GM12892 (cell line): ENCODE measurements at regions not wholly inside any gene's neighbourhood (a gene's known extent, or its start where the extent isn't known, plus 50 kb on each side); places are given as distances from the start of the nearest gene placed in this dataset.

ENCODE experiments used
- DNase-seq: peaks from one replicate; pipeline ENCODE4 v3.0.0; 2011; ENCODE audit not compliant: insufficient read length
- FAIRE-seq: peaks from 2 replicates; lab custom pipeline; 2011; peaks lifted over from hg19 to GRCh38; lab: Jason Lieb, UNC
- POLR2A ChIP-seq: IDR thresholded peaks from 2 replicates; pipeline ENCODE4 v1.6.1; 2011; ENCODE audit warnings: low read depth, low read length, control low read depth
- POLR2AphosphoS5 ChIP-seq: IDR thresholded peaks from 2 replicates; pipeline ENCODE4 v1.6.1; 2011; ENCODE audit warnings: low read depth, low read length, control low read depth
- TAF1 ChIP-seq: IDR thresholded peaks from 2 replicates; pipeline ENCODE4 v1.6.1; 2011; ENCODE audit warnings: low read depth, mild to moderate bottlenecking, control low read depth, low read length, borderline replicate concordance

DNA sequence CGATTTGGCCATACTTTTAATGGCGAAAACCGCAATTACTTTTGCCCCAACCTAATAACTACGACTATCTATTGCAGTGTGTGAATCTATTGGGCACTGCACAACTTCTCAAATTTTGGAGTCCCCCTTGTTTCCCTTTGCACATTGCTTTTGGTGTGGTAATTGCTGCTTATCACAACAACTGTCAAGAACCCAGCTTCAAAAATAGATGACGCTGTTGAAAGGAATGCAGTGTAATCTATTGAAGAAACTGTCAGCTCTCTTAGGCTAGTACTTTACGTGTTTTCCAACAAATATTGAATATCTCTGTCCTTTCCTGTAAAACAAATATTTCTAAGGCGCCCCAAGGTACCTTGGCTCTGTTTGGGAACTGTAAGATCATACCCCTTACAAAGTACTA is 222.8 kb upstream of the UBE2E2 start:
- FAIRE-seq (no peak), DNase-seq (no peak)
- TF ChIP-seq POLR2A (no peak), POLR2AphosphoS5 (no peak), TAF1 (no peak)

DNA sequence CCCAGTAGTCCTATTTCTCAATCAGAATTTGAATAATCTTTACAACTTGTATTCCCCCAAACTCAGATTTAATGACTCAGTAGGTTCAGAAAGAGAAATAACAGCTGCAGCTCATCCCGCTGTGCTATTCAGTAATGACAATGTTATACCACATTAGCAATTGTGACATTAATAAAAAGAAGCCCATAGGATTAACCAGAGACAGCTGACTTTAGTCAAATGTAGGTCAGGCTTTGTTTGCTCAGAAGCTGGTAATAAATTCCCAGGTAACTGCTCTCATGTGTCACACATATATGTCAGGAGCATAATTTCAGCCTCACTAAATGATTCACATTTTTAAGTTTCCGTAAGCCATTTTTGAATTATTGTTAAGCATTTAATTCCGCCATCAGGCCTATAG is 222.0 kb upstream of the UBE2E2 start:
- DNase-seq (no peak), FAIRE-seq (no peak)
- TF ChIP-seq POLR2A (no peak), TAF1 (no peak), POLR2AphosphoS5 (no peak)

DNA sequence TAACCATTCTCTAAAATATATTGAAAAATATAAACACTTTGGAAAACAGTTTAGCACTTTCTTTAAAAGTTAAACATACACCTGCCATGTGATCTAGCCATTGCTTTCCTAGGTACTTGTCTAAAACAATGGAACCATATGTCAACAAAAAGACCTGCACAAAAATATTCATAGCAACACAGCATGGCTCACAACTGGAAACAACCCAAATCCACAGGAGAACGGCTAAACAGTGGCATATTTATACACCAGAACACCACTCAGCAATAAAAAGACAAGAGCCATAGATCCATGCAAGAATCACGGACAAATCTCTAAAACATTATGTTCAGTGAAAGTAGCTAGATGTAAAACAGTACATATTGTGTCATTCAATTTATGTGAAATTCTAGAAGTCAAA is 221.3 kb upstream of the UBE2E2 start:
- no peak for TF ChIP-seq POLR2A
- no peak for TF ChIP-seq POLR2AphosphoS5
- TF ChIP-seq TAF1: no peak
- FAIRE-seq (no peak), DNase-seq (no peak)

DNA sequence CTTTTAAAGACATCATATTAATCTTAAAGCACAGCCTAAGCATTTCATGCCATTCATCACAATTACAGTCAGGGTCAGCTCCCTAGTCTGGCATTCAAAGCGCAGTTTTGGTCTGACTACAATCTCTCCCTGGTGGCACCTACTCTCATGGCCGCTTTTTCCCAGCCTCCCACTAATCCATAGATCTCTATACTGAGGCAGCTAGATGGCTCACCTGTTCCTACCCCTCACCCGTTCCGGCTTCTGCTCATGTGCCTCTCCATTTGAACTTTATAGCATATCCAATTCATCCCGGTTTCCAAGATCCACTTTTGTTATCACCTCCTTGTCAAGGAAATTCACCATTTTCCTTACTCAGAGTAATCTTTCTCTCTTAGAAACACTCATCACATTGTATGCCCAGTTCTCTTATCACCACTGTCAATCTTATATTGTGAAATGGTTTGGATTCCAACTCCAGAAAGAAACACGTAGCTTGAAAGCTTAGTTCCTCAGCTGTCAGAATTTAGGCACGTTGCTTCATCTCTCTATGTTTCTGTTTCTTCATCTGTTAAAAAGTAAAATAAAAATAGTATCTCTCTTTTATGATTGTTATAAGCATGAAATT is 220.0 kb upstream of the UBE2E2 start:
- FAIRE-seq (no peak), DNase-seq (no peak)
- TF ChIP-seq POLR2AphosphoS5 (no peak), TAF1 (no peak), POLR2A (no peak)

DNA sequence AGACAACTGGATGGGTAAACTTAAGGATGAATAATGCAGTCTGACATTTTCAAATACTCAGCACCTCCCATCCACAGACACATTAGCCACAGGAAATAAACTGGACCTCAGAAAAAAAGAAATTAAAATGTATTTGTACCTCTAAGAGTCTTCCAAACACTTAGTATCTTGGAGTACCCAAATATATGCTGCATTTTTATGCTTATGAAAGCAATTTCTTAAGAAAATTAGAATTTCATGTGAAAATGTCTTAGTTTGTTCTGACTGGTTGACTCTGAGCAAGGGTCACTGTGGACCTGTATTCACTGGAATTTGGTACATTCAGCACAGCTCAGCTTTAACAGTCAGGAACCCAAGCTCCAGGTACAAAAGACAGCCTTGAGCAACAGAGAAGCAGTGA is 216.2 kb upstream of the UBE2E2 start:
- FAIRE-seq (no peak), DNase-seq (no peak)
- TF ChIP-seq TAF1: no peak
- TF ChIP-seq POLR2A: no peak
- TF ChIP-seq POLR2AphosphoS5: no peak

DNA sequence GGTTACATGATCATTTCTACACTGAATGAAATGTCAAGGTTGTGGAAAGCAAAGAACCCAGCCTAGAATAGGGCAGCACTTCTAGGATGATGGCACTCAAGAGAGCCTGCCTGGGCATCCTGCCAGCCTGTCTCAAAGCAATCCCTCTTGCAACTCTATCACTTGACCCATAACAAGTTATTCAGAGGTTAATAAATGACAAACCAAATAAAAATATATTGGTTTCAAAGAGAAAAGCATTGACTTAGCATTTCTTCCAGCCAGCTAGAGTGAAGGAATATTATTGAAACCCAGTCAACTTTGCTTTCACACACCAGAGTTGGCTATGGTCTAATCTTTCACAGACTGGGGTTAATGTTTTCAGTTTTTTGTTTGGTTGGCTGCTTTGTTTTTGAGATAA is 214.6 kb upstream of the UBE2E2 start:
- TF ChIP-seq POLR2AphosphoS5: no peak
- no peak for TF ChIP-seq POLR2A
- no peak for TF ChIP-seq TAF1
- DNase-seq (no peak), FAIRE-seq (no peak)

DNA sequence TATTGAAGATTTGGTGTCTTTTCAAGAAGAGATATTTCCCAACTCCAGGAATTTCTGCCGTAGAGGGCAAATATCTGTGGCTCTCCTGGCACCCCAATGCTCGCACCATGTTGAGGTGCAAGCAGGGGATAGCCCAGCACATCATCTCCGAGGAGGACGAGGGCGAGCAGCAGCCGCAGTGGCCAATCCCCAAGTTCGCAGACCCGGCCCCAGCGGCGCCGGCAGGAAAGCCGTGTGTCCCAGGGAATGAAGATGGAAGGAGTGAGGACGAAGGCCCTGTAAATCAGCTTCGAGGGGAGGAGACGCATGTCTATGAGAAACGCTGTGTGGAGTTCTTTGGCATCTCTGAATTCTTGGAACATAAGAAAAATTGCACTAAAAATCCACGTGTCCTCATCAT is 213.4 kb upstream of the UBE2E2 start:
- TF ChIP-seq POLR2A (no peak), TAF1 (no peak), POLR2AphosphoS5 (no peak)
- FAIRE-seq (no peak), DNase-seq (no peak)

DNA sequence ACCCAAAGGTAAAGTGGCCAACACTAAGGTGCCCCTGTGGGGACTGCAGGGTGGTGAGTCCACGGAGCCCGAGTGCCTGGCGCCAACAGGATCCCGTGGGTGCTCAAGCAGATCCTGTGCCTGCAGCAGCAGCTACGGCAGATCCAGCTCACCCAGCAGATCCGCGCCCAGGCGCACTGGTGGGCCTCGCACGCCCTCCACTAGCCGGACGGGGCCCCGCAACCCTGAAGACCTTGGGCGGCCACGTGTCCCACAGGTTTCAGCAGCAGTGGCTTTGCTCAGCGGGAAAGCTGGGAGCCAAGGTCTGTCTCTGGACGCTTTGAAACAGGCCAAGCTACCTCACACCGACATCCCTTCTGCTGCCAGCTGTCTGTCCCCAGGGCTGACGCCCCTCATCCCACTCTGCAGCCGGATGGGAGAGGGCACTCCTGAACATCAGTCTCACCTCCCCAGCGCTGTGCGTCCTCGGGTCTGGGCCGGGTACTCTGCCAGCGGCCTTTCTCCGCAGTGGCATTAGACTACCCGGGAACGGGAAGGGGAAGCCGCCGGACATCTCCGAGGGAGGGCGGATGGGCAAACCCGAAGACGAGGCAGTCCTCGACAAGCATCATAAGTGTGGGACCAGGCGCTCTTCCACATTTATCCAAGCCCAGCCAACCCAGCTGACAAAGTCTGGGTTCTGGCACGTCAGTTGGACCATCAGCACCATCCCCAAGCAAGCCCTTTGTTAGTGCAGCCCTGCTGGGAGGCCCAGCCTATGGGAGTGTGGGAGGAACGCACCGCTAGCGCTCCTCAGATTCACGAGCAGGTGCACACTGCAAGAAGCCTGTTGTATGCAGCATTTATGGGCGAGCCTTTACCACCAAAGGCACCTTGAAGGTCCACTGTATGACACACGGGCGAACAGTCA is 212.6 kb upstream of the UBE2E2 start:
- DNase-seq: no peak
- no peak for FAIRE-seq
- TF ChIP-seq POLR2A: no peak
- TF ChIP-seq POLR2AphosphoS5: no peak
- TF ChIP-seq TAF1: no peak

DNA sequence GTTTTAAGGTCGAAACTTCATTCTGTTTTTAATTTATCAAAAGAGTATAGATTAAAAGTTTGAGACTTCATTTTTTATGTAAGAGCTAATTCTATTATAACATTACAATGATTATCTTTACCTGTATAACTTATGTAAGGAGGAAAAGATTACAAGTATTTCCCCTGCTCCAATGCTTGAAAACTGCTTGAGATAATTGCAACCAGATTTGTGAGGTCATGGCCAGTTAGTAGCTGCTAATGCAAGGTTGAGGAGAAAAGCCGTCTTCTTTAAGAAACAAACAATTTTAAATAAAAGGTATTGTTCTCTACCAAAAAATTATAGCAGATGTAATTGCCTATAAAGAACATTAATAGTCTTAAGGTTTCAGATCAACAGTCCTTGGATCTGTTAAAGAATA is 208.3 kb upstream of the UBE2E2 start:
- FAIRE-seq (no peak), DNase-seq (no peak)
- no peak for TF ChIP-seq POLR2AphosphoS5
- no peak for TF ChIP-seq POLR2A
- no peak for TF ChIP-seq TAF1

DNA sequence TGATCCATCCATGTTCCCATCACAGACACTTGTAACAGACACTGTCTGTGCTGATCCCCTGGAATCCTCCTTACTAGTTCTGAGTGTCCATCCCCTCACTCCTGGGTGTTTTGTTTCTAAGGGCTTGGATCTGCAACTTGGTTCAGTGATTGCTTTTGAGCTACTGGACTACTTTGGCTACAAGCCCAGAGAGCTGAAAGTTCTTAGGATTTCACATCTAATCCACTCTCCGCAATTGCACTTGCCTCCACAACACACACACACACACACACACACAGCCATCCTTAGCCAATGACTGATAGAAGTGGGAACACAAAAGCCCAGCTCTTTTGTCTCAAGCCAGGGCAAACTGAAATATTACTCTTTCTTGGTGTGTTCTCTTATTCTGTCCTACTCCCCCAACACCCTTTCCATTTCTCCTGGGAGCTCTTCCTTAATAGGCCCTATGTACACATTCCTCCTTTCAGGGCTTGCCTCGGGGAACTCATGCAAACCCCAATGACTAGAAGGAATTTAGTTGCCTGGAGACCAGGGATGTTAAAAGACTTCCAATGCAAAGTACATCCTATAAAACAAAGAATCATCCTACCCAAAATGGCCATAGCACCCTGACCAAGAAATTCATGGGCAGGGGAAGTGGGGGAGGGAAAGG is 206.1 kb upstream of the UBE2E2 start:
- no peak for DNase-seq
- no peak for FAIRE-seq
- TF ChIP-seq TAF1 (no peak), POLR2A (no peak), POLR2AphosphoS5 (no peak)

DNA sequence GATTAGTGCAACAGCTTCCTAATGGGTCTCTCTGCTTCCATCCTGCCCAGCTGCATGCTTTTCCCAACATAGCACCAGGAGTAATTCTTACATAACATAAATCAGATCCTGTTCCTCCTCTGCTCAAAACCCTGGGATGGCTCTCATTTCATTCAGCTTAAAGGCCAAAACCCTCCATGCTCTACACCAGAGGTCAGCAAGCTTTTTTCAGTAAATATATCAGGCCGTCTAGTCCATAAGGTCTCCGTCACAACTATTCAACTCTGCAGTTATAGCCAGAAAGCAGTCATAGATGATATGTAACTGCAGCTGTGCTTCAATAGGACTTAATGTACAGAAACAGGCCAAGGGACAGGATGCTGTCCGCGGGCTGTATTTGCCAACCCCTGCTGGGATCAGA is 202.8 kb upstream of the UBE2E2 start:
- DNase-seq: no peak
- no peak for FAIRE-seq
- TF ChIP-seq POLR2AphosphoS5: no peak
- no peak for TF ChIP-seq POLR2A
